K562 (cell line): ENCODE measurements at regions not wholly inside any gene's neighbourhood (a gene's known extent, or its start where the extent isn't known, plus 50 kb on each side); places are given as distances from the start of the nearest gene placed in this dataset.

ENCODE experiments used
- ATAC-seq: fragments of 200-7000 bp; cut with Tn5 transposase; 3 replicates; pipeline ENCODE4 v1.9.1; 2020; ENCODE audit warnings: moderate library complexity
- BruUV-seq: library from RNA; stranded (reverse); fragments of 400-500 nt; replicated peaks from 2 replicates; lab custom pipeline; 2021; lab: Mats Ljungman, UMichigan
- CTCF ChIA-PET: fragments of 300-600 bp; formaldehyde crosslinking; extraction: SDS; loops from one replicate; lab custom pipeline; 2021; ENCODE audit warnings: low intra/inter-chr PET ratio; lab: Yijun Ruan, JAX
- POLR2A ChIA-PET: fragments of 300-600, 350-650 bp; sonication (Branson Sonifier 250); formaldehyde crosslinking; extraction: SDS; loops from one replicate; lab custom pipeline; 2021; ENCODE audit warnings: antibody characterized with exemption, inconsistent platforms; lab: Yijun Ruan, JAX
- DNase-seq, 4 experiments: peaks; one replicate each; pipeline versions ENCODE4 v3.0.0 to v3.0.0-alpha.2; 2011 to 2018; ENCODE audit warnings: low spot score in 3 of 4, mixed read lengths in 3 of 4; ENCODE audit errors: extremely low read depth in 1 of 4
- FAIRE-seq: peaks from 2 replicates; lab custom pipeline; 2011; peaks lifted over from hg19 to GRCh38; lab: Jason Lieb, UNC
- H2AFZ ChIP-seq: 2 replicates; pipeline ENCODE4 v1.6.0; 2011; ENCODE audit warnings: low read depth, low read length, control low read depth, inconsistent platforms
- H3K27ac ChIP-seq: fragments of 200-600 bp; 3 replicates; pipeline ENCODE4 v1.8.0; 2011; ENCODE audit warnings: low read depth, mild to moderate bottlenecking, control low read depth, inconsistent platforms, low read length, moderate library complexity, mixed read lengths; ENCODE audit errors: extremely low read depth
- H3K27me3 ChIP-seq, 2 experiments: fragments of 300-600 bp in 1 of 2; 2 replicates in 1 of 2; 3 replicates in 1 of 2; pipeline versions ENCODE4 v1.6.0 to v1.8.0; 2011; ENCODE audit warnings: inconsistent platforms in 2 of 2, low read length in 2 of 2, mild to moderate bottlenecking in 1 of 2, mixed read lengths in 1 of 2, moderate library complexity in 1 of 2; ENCODE audit not compliant: control insufficient read depth in 2 of 2, insufficient read depth in 2 of 2
- H3K36me3 ChIP-seq: fragments of 300-600 bp; 3 replicates; pipeline ENCODE4 v1.8.0; 2011; ENCODE audit warnings: mild to moderate bottlenecking, low read length, inconsistent platforms; ENCODE audit not compliant: control insufficient read depth, insufficient read depth
- H3K4me1 ChIP-seq, 2 experiments: fragments of 200-600 bp in 1 of 2; replicated peaks in 1 of 2; 2 replicates in 1 of 2; 3 replicates in 1 of 2; pipeline versions ENCODE4 v1.5.1 to v1.8.0; 2011; ENCODE audit warnings: inconsistent platforms in 2 of 2, low read length in 2 of 2, mild to moderate bottlenecking in 1 of 2, mixed read lengths in 1 of 2, moderate library complexity in 1 of 2; ENCODE audit not compliant: control insufficient read depth in 2 of 2, insufficient read depth in 2 of 2
- H3K4me2 ChIP-seq: 2 replicates; pipeline ENCODE4 v1.6.1; 2011; ENCODE audit warnings: low read length, control low read depth, inconsistent platforms, mixed read lengths; ENCODE audit not compliant: insufficient read depth
- H3K4me3 ChIP-seq: fragments of 200-600 bp; sonication (generic), shearing (Covaris generic); 2 replicates; pipeline ENCODE4 v1.5.1; 2016; ENCODE audit warnings: control low read depth, inconsistent platforms
- H3K79me2 ChIP-seq: fragments of 200-600 bp; 3 replicates; pipeline ENCODE4 v1.8.0; 2011; ENCODE audit warnings: low read length, inconsistent platforms; ENCODE audit not compliant: control insufficient read depth, insufficient read depth
- H3K9ac ChIP-seq, 2 experiments: 2 replicates each; pipeline versions ENCODE4 v1.6.0 to v1.6.1; 2011; ENCODE audit warnings: low read depth in 2 of 2, low read length in 2 of 2, control low read depth in 1 of 2, inconsistent platforms in 1 of 2, mild to moderate bottlenecking in 1 of 2, mixed read lengths in 1 of 2; ENCODE audit not compliant: insufficient read depth in 1 of 2
- H3K9me1 ChIP-seq: one replicate; pipeline ENCODE4 v1.6.0; 2011; ENCODE audit warnings: inconsistent platforms, mild to moderate bottlenecking, low read length, moderate library complexity; ENCODE audit not compliant: control insufficient read depth, insufficient read depth
- H3K9me3 ChIP-seq: replicated peaks from 2 replicates; pipeline ENCODE4 v1.5.1; 2011; ENCODE audit warnings: low read depth, low read length, inconsistent platforms; ENCODE audit not compliant: control insufficient read depth, insufficient read depth
- H4K20me1 ChIP-seq: replicated peaks from 2 replicates; pipeline ENCODE4 v1.6.1; 2011; ENCODE audit warnings: low read length, inconsistent platforms, mixed read lengths; ENCODE audit not compliant: control insufficient read depth, insufficient read depth
- BACH1 ChIP-seq: fragments of 200-800 bp; sonication (Bioruptor generic); IDR thresholded peaks from 2 replicates; pipeline ENCODE4 v1.6.1; 2016; ENCODE audit warnings: missing genetic modification characterization, missing compliant biosample characterization
- CREB5 ChIP-seq: fragments of 250-450 bp; sonication (Bioruptor Pico); IDR thresholded peaks from 2 replicates; pipeline ENCODE4 v1.5.0; 2020; ENCODE audit warnings: mild to moderate bottlenecking
- GTF2A2 ChIP-seq: IDR thresholded peaks from 2 replicates; pipeline ENCODE4 v1.6.1; 2016; ENCODE audit warnings: mild to moderate bottlenecking, missing genetic modification characterization, missing compliant biosample characterization
- HDGF ChIP-seq: fragments of 450-650 bp; IDR thresholded peaks from 2 replicates; pipeline ENCODE4 v1.6.1; 2016
- HNRNPK ChIP-seq: fragments of 200-400 bp; formaldehyde crosslinking; IDR thresholded peaks from one replicate; pipeline ENCODE4 v1.6.1; 2018; ENCODE audit warnings: mild to moderate bottlenecking, low read depth, low read length; ENCODE audit not compliant: poor library complexity, severe bottlenecking
- RBM25 ChIP-seq: fragments of 200-400 bp; formaldehyde crosslinking; IDR thresholded peaks from 2 replicates; pipeline ENCODE4 v1.6.1; 2018; ENCODE audit warnings: low read length, low read depth, moderate library complexity; ENCODE audit not compliant: severe bottlenecking
- TOE1 ChIP-seq, 2 experiments: fragments of 450-650 bp in 1 of 2; sonication (generic) in 1 of 2; formaldehyde crosslinking in 1 of 2; IDR thresholded peaks; 2 replicates each; pipeline versions ENCODE4 v1.7.1 to v1.8.0; 2016 to 2022; ENCODE audit warnings: borderline replicate concordance in 2 of 2, mild to moderate bottlenecking in 2 of 2, antibody characterized with exemption in 1 of 2, inconsistent platforms in 1 of 2, low read depth in 1 of 2, missing genetic modification reagents in 1 of 2, moderate library complexity in 1 of 2
- ZC3H4 ChIP-seq: sonication (generic); formaldehyde crosslinking; IDR thresholded peaks from 2 replicates; pipeline ENCODE4 v1.9.0; 2021; ENCODE audit warnings: missing genetic modification reagents, borderline replicate concordance
- ZFPM2 ChIP-seq: fragments of 250-450 bp; sonication (Bioruptor Pico); IDR thresholded peaks from 2 replicates; pipeline ENCODE4 v1.5.1; 2022; ENCODE audit warnings: mild to moderate bottlenecking
- ZNF146 ChIP-seq: IDR thresholded peaks from one replicate; pipeline ENCODE4 v1.6.1; 2018; ENCODE audit warnings: missing compliant biosample characterization; ENCODE audit not compliant: unreplicated experiment
- ZNF165 ChIP-seq: fragments of 250-450 bp; sonication (Bioruptor Pico); IDR thresholded peaks from 2 replicates; pipeline ENCODE4 v1.4.0; 2020; ENCODE audit warnings: borderline replicate concordance
- ZNF785 ChIP-seq: fragments of 250-450 bp; sonication (Bioruptor Pico); IDR thresholded peaks from 2 replicates; pipeline ENCODE4 v1.4.0; 2020; ENCODE audit warnings: mild to moderate bottlenecking
- whole genome bisulfite sequencing: fragments of 100-300 bp; shearing (Covaris generic); methylation state at CpG from one replicate; pipeline ENCODE4 v1.1.6; 2016; ENCODE audit warnings: low coverage, mixed read lengths; ENCODE audit not compliant: insufficient coverage; ENCODE audit errors: missing lambda C conversion rate; 5-methylcytosine and 5-hydroxymethylcytosine counted together
- in situ Hi-C: fragments of 300-500 bp; cut with MboI; formaldehyde crosslinking; loops from 4 replicates; pipeline ENCODE4 v1.15.0; 2018; ENCODE audit warnings: inconsistent platforms, mixed read lengths
- intact Hi-C: fragments of 100-400 bp; cut with micrococcal nuclease; formaldehyde crosslinking; loops from 2 replicates; pipeline ENCODE4 v1.14.2; 2022
- TF ChIP-seq, protein P1 (sequence below), 2 experiments: fragments of 200-800 bp in 1 of 2; sonication (Bioruptor generic) in 1 of 2; sonication (generic) in 1 of 2; formaldehyde crosslinking in 1 of 2; IDR thresholded peaks in 1 of 2; conservative IDR thresholded peaks in 1 of 2; 2 replicates each; pipeline versions ENCODE4 v1.5.0 to v1.6.1; 2016 to 2020; ENCODE audit warnings: missing compliant biosample characterization in 1 of 2, missing genetic modification characterization in 1 of 2, missing genetic modification reagents in 1 of 2
- TF ChIP-seq, protein P2 (sequence below): fragments of 250-450 bp; sonication (Bioruptor Pico); IDR thresholded peaks from 2 replicates; pipeline ENCODE4 v1.8.0; 2022; ENCODE audit warnings: inconsistent platforms, mild to moderate bottlenecking, moderate library complexity, borderline replicate concordance
- TF ChIP-seq, protein P3 (sequence below): fragments of 450-650 bp; formaldehyde crosslinking; IDR thresholded peaks from 2 replicates; pipeline ENCODE4 v1.4.0; 2022; ENCODE audit warnings: missing genetic modification characterization

DNA sequence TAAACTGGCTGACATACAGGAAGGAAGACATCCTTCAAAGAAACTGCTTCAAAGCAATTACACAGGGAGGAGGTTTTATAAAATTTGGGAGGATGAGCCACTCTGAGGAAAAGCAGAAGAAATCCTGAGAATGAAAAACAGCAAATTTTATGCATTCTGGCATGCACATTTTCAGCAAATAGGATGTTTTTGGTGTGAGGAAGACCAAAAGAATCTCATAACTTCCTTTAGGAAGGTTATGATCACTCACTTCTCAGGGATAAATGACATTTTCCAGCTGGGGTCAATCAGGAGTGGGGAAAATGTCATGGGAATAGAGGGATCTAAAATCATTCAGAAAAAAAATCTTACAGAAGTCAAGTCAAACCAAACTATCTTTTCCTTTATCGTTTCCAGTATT is 371.7 kb upstream of the CNTN6 start (continued):
- TF ChIP-seq BACH1 (tag) (no peak), ZFPM2 (CRISPR knock-in tag) (no peak)

DNA sequence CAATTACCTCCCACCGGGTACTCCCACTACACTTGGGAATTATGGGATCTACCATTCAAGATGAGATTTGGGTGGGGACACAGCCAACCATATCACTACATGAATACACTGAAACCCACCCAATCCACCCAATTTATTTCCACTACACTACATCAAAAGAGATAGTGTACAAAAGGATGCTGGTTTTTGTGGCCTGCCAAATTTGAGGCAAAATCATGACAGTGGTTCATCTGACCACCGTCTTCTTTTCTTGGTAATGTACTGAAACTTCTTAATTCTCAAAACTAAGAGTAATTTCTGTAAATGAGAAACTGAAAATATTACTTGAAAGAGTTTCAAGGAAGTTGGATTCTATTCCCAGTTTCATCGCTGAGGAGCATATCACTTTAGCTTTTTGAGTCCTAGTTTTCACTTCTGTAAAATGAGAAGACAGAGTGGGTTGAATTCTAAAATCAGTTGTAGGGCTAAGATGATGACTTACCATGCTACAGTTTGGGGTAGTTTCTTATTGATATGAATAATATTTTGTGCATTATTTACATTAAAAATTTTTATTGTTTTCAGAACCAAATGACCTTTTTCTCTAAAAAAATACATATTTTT is 360.4 kb upstream of the CNTN6 start:
- Histone ChIP-seq H2AFZ (no peak overlapping the region), H3K27me3 (no peaks in the 10 kb centered on the region), H3K27ac (no peak overlapping the region), H3K4me3 (no peak overlapping the region), H3K4me2 (no peak overlapping the region), H3K9me3 (no peaks in the 10 kb centered on the region; the same call in 1 of the 2 replicates), H3K36me3 (no peaks in the 10 kb centered on the region), H3K79me2 (no peaks in the 10 kb centered on the region), H3K4me1 (no peaks in the 10 kb centered on the region), H4K20me1 (no peaks in the 10 kb centered on the region), H3K9me1 (no peaks in the 10 kb centered on the region), H3K9ac (no peak overlapping the region)
- CTCF ChIA-PET, result no interaction called here
- in situ Hi-C loops, result no loop called here
- ATAC-seq (no peak), FAIRE-seq (no peak), DNase-seq (no peak)
- POLR2A ChIA-PET, result no interaction called here
- 0% methylated on average over 3 of the region's 3 CpGs for WGBS
- intact Hi-C loops, result no loop called here
- BruUV-seq, result no TSS peak
- TF ChIP-seq HDGF (no peak), ZNF146 (CRISPR knock-in tag) (no peak), CREB5 (CRISPR knock-in tag) (no peak), GTF2A2 (no peak), ZNF785 (CRISPR knock-in tag) (no peak), ZNF165 (CRISPR knock-in tag) (no peak), RBM25 (no peak), HNRNPK (no peak), TOE1 (IDR thresholded peaks at IDR 0.05; ENCODE audit: borderline replicate concordance) (no peak), TOE1 (CRISPR knock-in tag; IDR thresholded peaks at IDR 0.05; ENCODE audit: borderline replicate concordance, low read depth) (no peak), ZC3H4 (no peak)
- TF ChIP-seq, protein P1, sequence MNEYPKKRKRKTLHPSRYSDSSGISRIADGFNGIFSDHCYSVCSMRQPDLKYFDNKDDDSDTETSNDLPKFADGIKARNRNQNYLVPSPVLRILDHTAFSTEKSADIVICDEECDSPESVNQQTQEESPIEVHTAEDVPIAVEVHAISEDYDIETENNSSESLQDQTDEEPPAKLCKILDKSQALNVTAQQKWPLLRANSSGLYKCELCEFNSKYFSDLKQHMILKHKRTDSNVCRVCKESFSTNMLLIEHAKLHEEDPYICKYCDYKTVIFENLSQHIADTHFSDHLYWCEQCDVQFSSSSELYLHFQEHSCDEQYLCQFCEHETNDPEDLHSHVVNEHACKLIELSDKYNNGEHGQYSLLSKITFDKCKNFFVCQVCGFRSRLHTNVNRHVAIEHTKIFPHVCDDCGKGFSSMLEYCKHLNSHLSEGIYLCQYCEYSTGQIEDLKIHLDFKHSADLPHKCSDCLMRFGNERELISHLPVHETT (CRISPR knock-in tag; conservative IDR thresholded peaks at IDR 0.05 in 1 of 2, IDR thresholded peaks at IDR 0.05 in 1 of 2), result no peak
- TF ChIP-seq, protein P2, sequence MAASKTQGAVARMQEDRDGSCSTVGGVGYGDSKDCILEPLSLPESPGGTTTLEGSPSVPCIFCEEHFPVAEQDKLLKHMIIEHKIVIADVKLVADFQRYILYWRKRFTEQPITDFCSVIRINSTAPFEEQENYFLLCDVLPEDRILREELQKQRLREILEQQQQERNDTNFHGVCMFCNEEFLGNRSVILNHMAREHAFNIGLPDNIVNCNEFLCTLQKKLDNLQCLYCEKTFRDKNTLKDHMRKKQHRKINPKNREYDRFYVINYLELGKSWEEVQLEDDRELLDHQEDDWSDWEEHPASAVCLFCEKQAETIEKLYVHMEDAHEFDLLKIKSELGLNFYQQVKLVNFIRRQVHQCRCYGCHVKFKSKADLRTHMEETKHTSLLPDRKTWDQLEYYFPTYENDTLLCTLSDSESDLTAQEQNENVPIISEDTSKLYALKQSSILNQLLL (CRISPR knock-in tag), result no peak
- TF ChIP-seq, protein P3, sequence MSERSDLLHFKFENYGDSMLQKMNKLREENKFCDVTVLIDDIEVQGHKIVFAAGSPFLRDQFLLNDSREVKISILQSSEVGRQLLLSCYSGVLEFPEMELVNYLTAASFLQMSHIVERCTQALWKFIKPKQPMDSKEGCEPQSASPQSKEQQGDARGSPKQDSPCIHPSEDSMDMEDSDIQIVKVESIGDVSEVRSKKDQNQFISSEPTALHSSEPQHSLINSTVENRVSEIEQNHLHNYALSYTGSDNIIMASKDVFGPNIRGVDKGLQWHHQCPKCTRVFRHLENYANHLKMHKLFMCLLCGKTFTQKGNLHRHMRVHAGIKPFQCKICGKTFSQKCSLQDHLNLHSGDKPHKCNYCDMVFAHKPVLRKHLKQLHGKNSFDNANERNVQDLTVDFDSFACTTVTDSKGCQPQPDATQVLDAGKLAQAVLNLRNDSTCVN (CRISPR knock-in tag), result no peak
